Lung microvascular endothelial cell (primary cell): ENCODE measurements at regions not wholly inside any gene's neighbourhood (a gene's known extent, or its start where the extent isn't known, plus 50 kb on each side); places are given as distances from the start of the nearest gene placed in this dataset.
"Not testable (repeated sequence)": the region's sequence is repeated elsewhere in the genome, so short reads cannot be mapped to it uniquely, and the experiment has no call there.

Experiments
- DNase-seq, 2 donors: peaks; one replicate each; pipeline versions ENCODE4 v3.0.0 to v3.0.0-alpha.2; 2010; ENCODE audit warnings: low read depth in 2 of 2

DNA sequence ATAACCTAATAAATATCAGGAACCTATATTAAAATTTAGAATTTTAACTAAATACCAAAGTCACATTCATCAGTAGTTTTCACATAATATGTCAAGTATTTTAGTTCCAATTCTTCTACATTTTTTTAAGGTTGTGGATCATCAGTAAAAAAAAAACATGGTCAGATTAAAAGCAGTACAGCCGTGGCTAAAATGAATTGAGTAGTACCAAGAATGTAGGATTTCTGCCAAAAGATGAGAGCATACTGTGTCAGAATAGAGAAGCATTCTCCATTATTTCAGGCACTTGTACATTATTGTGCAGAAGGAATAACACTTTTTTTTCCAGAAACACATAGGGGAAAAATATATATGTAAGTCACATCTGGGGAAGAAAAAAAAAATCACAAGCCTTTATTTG is 1176.1 kb downstream of the CDH11 start:
- no peak for DNase-seq

DNA sequence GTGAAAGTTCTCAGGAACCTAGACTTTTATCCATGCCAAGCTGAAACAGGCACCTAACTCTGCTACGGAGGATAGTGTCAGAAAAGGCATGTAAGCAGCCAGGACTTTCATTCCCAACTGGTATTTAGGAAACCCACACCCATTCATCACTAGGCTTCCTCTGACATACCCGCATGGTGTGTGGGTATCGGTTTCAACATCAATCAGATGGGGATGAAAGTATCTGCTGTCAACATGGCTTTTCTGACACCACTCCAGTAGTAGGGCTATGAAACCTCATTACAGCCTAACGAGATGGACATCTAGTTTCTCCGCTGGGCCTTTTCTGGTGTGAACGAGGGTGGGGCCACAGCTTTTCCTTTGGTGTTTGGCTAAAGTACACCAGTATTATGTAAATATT is 1178.3 kb downstream of the CDH11 start:
- no peak for DNase-seq

DNA sequence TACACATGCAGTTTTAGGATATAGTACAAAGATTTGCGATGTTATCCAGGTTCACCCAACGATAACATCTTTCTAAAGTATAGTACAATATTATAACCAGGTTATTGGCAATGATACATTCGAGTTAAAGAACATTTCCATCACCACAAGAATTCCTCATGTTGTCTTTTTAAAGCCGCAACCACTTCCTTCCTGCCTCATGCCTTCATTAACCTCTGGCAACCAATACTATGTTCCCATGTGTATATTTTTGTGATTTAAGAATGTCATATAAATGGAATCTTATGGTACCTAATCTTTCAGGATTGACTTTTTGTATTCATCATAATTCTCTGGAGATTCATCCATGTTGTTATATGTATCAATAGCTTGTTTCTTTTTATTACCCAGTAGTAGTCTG is 1183.2 kb downstream of the CDH11 start:
- DNase-seq = no peak

DNA sequence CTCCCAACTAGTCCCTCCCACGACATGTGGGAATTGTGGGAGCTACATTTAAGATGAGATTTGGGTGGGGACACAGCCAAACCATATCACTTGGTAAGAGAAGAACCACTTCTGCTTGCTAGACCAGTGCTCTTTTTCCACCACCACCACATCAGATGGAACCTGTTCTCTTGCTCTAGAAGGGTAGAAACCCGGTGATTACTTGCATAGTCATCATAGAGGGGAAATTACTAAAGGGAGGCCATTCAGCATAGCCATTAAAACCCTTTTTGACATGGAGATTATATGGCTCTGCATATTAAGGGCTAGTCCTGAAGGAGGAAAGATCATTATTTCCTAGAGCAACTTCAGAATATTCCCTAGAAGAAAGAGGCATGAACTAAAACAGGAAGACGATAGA is 1188.0 kb downstream of the CDH11 start:
- no peak for DNase-seq

DNA sequence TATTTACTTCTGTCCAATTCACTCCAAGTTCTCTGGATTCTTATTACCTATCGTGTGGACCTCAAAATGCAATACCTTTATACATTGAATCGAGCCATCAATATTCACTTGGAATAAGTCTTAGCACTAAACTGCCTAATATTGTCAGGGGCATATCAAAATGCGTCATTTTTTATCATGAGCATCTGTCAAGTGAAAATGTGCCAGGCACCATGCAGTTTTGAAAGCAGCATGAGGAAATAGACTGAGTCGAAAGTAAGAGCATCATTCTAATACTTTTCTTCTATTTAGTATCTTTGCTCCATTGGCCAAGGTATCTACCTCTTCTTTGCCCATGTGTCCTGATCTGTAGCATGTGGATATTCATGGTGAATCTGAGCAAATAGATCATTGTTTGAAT is 1193.4 kb downstream of the CDH11 start:
- DNase-seq = no peak

DNA sequence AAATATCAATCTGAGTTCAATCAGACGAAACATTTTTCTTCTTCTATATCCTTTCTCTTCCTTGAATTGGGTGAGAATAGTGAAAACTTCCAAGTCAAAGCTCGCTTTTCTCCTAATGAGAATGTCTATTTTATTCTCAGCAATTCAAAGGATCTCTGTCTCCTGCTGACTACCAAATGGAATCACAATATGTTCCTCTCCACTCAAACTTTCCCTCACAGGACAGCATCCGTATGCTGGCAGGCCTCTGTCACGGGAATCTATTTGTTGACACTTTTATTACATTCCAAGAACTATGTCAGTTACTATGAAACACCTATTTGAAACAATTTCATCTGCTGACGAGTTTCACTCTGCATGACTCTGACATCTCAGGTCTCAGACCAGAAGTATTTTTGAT is 1196.6 kb downstream of the CDH11 start:
- no peak for DNase-seq

DNA sequence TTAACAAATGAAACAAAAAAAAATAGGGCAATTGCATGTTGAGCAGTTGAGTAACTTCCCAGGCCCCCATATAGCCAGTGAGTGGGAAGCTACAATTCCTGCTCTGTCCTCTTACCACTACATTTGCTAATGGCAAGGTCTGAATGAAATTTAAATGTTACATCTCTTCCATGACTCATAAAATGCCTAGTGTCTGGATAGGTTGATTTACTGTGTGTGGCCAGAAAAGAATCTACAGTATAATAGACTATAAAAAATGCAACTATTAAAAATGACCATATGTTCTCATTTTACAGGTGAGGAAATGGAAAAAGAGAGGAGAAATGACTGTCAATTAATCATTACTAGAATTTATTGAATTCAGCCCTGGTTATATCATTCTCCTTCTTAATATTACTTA is 1199.3 kb downstream of the CDH11 start:
- DNase-seq = no peak

DNA sequence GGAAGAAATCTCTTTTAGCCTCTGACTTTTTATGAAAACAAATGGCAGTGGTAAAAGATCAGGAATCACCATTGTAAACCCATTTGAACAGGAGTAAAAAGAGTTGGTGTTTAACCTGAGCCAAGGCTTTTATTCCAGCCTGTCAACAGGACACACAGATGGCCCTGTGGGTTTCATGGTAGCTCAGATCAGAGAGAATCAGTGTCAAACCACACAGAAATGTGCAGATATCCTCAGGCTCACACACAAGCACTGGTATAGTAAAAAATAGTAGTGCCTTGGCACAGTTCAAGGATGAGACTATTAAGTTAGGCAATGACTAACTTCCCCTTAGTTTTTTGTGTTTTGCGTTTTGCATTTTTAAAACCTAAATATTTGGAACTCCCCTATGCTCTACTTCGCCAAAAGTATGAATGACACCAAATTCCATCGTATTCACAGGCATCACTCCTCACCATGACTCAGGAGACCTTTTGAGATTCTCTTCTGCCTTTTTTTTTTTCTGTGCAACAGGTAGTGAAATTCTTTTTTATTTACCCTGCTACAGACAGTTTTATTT is 1200.0 kb downstream of the CDH11 start:
- DNase-seq = no peak

DNA sequence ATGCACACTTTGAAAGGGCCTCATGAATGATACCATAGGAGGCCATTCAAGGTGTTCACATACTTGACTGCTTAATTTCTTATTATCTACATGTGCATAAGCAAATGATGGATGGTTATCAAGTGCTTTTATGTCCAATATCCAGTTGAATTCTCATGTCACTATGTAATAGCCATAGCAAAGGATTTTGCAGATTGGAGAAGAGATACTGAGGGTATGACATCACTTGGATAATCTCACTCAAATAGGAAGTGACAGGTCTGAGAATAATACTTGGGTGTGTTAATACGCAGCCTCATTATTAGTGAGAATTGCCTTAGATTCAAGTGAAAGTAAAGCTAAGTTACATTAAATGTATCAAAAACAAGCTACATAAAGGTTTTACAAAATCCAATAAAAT is 1208.6 kb downstream of the CDH11 start:
- DNase-seq = no peak

DNA sequence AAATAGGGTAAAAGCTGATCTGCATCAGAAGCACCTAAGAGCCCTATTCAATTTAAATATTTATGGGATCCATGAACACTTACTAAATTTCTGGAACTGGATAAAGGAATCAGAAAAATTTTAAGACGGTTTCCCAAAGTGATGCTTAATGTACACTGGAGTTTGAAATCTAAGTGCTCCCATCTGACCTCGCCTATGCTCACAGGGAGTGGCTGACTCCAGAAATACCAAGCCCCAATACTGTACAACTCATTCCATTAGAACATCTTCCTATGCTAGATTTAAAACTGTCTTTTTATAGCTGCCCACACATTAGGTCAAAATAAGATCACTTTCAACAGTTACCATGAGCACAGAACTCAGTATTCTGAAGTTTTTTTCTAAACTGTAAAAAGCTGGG is 1214.6 kb downstream of the CDH11 start:
- no peak for DNase-seq

DNA sequence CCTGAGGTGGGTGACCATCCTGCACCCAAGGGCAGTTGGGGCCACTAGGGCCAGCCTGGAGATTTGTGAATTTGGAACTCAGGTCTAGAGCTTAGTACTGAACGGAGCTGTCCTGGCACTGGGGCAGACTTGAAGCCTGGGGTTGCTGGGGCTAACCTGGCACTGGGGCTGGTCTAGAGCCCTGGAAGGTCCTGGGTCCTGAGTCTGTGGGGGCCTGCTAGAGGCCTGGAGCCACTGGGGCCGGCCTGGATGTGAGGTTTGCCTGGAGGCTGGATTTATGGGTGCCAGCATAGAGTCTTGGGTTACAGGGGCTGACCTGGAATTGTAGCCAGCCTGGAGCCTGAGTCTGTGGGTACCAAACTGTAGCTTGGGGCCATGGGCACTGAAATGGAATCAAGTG is 1216.9 kb downstream of the CDH11 start:
- no peak for DNase-seq

DNA sequence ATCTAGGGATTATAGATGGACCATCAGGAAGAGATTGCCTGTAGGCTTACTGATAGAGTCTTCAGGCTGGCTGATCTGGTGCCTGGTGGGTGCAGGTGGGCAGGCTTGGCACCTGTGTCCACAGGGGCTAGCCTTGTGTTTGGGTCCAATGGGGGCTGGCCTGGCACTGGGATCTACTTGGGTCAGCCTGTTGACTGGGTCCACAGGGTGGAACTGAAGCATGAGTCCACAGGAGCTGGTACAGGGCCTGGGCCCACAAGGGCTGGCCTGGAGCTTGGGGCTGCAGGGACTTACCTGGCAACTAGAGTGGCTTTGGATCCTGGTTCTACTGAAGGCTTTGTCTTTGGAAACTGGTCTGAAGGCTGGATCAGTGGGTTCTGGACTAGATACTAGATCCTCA is 1217.7 kb downstream of the CDH11 start:
- no peak for DNase-seq

DNA sequence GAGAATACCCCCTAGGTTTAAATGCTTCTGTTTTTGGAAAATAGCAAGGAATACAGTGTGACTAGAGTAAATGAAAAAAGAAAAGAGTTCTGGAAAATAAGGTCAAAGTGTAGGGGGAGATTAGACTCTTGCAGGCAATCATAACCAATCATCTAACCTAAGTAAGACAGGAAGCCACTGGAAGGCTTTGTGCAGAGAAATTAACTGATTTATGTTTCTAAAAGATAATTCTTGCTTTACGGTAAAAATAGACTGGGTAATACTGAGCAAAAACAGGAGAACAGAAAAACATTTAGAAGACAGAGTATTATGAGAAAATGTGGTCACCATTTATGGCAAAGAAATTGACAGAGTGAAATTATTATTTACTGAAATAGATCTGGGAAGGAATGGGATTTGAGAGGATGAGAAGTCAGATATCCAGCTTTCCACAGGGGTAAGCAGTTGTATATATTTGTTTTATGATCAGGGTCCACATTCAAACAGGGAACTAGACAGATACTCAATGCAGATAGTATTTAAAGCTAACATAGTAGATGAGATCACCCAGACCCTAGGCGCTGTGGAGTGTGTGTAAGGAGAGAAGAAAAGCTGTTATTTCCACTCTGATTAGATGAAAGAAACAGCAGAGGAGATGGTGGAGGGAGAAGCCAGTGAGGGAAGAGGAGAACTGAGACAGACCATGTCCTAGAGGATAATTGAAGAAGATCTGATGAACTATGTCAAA is 1225.3 kb downstream of the CDH11 start:
- no peak for DNase-seq

DNA sequence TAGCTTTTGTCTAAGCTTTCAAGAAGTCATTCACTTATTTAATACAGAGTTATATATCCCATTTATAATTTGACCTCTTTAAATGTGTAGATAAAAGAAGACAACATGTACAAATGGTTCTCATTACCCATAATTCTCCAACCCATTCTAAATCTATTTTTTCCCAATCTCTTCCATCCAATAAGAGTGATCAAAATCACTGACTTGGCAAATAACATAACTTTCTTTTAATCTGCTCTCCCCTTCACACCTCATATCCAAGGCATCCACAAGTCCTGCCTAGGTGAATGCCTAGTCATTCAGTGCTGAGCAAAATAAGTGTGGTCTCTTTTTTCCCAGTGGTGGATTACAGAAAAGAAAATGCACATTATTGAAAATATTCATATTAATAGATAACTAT is 1231.1 kb downstream of the CDH11 start:
- DNase-seq = no peak

DNA sequence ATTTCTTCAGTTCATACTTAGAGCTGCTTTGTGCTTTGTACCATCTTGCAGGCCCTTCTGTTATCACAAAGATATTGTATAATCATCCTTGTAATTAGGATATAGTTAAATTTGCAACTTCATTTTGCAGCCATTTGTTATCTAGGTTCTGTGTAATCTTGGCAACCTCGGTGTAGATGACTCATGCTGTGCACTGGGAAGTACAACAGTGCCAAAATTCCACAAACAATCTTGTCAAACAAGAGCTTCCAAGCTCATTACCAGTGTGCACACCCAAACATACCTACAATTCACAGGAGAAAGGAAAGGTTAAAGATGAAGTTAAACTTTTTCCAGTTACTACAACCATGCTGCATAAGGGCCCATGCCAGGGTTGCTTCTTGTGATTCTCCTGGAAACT is 1231.8 kb downstream of the CDH11 start:
- DNase-seq = no peak

DNA sequence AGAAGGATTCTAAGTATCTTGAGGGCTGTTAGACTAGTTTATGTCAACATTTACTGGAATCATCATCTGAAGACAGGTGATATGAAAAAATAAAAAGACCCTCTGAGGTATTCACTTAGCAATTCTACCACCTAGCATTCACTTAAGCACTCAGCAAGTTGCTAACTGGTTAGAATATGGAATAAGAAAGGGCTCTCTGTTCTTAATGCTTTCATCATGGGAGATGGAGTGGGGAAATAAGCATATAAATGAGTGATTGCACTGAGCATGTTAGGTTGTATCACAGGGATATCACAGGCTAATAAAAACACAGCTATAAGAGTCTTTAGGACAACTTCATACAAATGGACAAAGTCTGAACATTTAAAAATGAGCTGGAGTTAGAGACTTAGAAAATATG is 1238.8 kb downstream of the CDH11 start:
- no peak for DNase-seq

DNA sequence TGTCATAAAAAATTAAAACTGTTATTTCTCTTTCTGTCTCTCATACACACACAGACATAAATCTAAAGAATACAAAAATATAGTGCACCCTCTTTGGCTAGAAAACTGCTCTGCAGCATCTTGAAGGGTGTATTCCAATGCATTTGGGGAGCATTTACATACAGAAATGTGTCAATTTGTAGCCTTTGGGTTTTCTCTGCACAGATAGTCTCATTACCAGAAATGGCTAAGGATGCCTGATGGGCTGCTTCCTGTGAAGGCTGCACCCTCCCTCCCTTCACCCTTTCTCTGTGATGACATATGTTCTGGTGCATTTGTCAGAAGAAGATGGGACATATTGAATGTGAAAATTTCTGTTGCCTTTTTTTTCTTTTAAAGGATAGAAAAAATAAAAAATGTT is 1239.3 kb downstream of the CDH11 start:
- DNase-seq = no peak

DNA sequence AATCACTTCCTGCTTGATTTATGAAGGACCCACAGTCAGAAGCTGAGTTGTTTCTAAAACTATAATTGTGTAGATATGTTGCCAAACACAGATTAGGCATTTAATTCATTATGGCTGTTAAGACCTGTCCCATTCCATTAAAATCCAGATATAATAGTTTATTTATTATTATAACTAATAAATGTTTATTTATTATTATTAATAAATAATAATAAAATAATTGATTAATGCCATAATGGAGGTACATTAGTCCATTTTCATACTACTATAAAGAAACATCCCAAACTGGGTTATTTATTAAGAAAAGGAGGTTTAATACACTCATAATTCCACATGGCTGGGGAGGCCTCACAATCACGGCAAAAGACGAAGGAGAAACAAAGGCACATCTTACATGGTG is 1240.9 kb downstream of the CDH11 start:
- DNase-seq = no peak

DNA sequence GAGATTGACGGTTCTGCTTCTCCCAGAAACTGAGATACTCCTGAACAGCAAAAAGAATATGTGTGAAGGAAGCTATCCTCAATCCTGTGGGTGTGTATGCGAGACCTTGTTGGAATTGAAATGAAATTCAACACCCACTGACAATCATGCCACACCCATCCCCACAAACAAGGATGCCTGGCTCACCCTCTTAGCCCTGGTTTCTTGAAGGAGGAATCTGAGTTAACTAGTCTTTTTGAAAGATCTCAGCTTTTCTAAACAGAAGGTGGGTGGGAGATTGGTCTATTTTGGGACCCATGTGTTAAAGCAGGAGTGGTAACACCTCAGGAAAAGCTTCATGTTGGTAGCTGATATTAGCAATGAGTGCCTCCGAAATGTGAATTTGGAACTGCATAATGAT is 1244.5 kb downstream of the CDH11 start:
- no peak for DNase-seq

DNA sequence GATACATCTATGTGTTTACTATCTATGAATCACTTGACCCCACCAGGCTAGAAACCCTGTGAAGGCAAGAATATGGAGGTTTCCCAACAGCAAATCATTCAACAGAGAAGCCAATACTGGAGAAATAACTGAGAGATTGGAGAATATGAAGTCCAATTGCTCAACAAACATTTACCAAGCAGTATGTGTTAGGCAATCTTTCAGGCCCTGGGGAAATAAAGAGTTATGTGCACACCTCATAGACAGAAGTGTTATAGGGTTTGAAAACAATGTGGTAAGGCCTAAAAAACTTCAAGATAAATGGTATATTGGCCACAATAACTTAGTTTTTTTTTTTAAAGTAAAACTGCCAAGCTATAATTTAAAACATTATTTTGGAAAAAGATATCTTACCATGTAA is 1245.8 kb downstream of the CDH11 start:
- DNase-seq = no peak

DNA sequence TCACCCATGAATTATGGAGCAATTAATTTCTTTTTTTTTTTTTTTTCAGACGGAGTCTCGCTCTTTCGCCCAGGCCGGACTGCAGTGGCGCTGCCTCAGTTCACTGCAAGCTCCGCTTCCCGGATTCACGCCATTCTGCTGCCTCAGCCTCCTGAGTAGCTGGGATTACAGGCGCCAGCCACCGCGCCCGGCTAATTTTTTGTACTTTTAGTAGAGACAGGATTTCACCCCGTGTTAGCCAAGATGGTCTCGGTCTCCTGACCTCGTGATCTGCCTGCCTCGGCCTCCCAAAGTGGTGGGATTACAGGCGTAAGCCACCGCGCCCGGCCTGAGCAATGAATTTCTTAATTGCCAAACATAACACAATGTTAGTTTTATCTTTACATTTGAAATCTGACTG is 1261.2 kb downstream of the CDH11 start:
- DNase-seq = not testable (repeated sequence)

DNA sequence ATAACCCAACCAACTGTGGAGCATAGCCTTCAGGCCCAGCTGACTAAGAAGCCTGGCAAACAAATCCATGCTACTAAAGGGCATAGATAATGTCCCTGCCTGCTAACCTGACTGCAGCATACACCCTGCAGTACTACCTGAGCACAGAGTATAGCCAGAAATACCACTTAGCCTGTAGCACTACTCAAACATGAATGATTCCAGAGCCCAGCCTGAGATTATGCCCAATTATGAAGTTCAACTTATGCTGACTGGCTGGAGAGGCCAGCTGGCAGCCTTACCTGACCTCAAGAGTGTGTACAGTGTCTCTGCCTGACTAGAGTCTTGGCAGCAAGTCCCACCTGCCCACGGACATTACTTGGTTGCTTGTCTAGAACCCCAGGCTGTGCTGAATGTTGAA is 1265.3 kb downstream of the CDH11 start:
- no peak for DNase-seq

DNA sequence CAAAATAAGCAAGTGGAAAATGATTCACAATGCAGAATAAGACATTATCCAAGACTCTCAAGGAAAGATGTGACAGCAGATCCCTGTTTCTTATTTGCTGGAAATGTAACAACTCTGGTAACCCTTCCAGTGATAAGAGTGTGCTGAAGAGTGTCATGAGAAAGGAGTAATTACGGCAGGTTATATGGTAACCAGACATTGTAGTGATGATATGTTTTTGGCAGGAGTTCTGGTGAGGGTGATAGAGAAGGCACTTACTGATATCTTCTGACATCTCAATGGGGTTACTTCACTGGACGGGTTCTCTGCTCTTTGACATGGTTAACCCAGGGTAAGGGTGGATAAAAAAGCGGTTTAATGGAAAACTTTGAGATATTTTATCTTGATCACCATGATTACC is 1270.9 kb downstream of the CDH11 start:
- DNase-seq = no peak

DNA sequence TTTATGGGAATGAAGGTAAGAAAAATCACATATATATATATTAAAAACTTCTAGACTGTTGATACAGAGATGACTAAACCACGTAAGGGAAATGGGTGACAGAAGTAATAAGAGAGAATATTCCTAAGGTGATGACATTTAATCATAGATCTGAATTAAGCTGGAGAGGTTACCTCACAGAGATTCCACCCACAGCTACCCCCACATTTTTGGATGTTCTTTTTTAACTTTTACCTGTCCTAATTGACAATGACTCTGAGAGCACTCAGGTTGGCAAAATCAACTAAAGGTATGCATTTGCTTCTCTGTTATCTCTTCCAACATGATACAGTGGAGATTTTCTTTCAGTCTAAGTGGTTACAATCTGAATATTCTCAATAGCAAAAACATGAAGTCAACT is 1280.6 kb downstream of the CDH11 start:
- no peak for DNase-seq
